Gastrocnemius medialis (tissue), 4 donors: ENCODE measurements at regions not wholly inside any gene's neighbourhood (a gene's known extent, or its start where the extent isn't known, plus 50 kb on each side); places are given as distances from the start of the nearest gene placed in this dataset.

ENCODE experiments used
- CTCF ChIP-seq, 5 experiments: fragments of 450-650 bp in 3 of 5; fragments of 200-600 bp in 2 of 5; sonication (generic) in 2 of 5; IDR thresholded peaks in 4 of 5; conservative IDR thresholded peaks in 1 of 5; 1 replicate in 4 of 5; 2 replicates in 1 of 5; pipeline ENCODE4 v1.5.1; 2016 to 2019; ENCODE audit warnings: antibody characterized with exemption in 5 of 5, mild to moderate bottlenecking in 3 of 5, moderate library complexity in 3 of 5
- POLR2A ChIP-seq, 2 donors: fragments of 450-650 bp; IDR thresholded peaks; one replicate each; pipeline ENCODE4 v1.6.1; 2017; ENCODE audit warnings: antibody characterized with exemption in 2 of 2, mild to moderate bottlenecking in 2 of 2, moderate library complexity in 2 of 2

DNA sequence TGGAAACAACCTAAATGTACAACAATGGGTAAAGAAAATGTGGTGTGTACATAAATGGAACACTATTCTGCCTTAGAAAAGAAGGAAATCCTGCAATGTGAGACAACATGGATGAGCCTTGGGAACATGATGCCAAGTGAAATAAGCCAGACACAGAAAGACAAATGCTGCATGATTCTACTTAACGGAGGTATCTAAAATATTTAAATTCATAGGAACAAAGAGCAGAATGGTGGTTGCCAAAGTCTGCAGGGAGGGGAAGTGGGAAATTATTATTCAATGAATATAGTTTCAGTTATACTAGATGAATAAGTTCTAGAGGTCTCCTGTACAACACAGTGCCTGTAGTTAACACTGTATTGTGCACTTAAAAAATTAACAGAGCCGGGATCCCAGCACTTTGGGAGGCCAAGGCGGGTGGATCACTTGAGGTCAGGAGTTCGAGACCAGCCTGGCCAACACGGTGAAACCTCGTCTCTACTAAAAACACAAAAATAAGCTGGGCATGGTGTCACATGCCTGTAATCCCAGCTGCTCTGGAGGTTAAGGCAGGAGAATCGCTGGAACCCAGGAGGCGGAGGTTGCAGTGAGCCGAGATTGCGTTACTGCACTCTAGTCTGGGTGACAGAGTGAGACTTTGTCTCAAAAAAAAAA, 71.4 kb upstream of the SNX9 start:
- no peak for TF ChIP-seq CTCF (IDR thresholded peaks at IDR 0.05 in 4 of 5, conservative IDR thresholded peaks at IDR 0.05 in 1 of 5)
- TF ChIP-seq POLR2A (IDR thresholded peaks at IDR 0.05): no peak
